ENCODE measurements at regions not wholly inside any gene's neighbourhood (a gene's known extent, or its start where the extent isn't known, plus 50 kb on each side); places are given as distances from the start of the nearest gene placed in this dataset.

DNA sequence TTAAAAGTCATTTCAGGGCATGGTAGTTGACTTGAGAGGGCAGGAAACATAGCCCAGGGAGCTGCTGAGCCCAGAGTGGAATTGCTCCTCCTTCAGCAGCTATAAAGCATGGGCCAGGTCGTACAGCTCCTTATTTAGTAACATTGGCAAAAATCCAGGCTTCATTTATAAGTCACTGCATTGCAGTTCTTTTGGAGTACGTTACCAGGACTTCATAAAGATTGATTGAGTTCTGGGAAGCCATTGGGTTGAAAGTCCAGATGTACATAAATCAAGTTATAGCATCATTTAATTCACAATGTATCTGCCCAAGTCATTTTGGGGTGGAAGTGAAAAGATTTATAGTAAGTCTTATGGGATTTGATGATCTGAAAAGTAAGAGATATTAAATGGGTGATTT is 53.0 kb upstream of the ANKEF1 start:
- DNase-seq, result no peak

DNA sequence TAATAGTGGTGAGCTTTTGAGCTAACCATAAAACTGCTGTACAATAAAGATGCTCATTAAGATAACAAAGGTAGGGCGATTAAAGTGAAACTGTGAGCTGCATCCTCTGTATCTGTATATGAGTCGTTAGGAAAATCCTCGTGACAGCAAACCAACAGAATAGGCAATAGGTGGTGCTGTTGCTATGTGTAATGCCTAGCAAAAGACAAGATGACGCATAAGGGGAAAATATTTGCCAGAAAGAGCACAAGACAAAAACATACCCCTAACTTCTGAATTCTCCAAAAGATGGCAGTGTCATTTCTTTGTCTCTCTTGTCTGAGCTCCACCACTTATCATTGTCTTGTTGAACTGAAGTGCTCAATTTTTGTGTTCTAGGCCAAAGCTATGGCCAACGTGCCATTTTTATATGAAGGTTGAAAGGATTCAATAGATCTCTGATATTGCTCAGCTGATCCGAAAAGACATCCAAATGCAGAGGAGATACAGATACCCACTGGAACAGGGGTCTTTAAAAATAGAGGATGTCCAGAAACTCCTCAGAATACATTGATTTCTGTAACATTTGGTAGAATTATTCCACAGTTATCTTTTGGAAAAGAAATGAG is 56.3 kb upstream of the ANKEF1 start:
- peak; percentile 86 for DNase-seq

DNA sequence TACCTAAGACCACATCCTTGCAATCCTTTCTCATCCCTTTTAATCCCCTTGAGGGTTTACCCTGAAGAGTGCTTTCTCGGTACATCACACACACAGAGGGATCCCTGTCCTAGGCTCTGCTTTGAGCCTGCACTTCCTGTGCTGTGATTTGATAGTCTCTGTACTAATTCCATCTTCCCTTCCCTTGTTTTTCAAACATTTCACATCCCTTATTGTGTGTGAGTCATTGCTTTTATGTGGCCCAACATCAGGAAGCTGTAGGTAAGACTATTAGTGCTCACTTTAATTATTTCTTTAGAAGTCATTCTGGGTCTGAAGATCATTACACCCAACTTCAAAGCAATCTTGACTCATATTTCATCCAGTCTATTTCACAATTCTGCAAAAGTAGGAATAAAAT is 57.2 kb upstream of the ANKEF1 start:
- no peak for DNase-seq

DNA sequence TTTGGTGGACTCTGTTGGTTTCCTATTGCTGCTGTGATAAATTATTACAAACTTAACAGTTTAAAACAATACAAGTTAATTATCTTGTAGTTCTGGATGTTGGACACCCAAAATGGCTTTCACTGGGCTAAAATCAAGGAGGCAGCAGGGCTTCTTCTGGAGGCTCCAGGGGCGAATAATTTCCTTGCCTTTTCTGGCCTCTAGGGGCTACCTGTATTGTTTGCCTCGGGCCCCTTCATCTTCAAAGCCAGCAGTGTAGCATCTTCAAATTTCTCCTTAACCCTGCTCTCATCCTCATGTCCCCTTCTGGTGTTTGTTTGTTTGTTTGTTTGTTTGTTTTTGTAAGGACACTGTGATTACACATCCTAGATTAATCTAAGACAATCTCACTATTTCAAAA is 60.5 kb upstream of the ANKEF1 start:
- DNase-seq, result no peak

DNA sequence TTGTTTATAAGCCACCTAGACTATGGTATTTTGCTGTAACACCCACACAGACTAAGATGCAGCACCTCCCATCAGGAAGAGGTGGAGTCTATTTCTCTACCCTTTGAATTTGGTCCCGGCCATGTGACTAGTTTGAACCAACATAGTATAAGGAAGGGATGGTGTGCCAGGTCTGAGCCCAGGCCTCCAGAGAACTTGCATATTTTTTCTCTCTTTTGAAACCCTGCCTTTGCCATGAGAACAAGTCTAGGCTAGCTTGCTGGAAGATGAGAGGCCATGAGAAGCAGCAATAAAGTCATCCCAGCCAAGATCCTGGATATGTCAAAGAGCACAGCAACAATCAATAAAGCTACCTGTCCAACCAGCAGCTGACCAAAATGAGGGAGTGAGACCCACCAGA is 63.0 kb upstream of the ANKEF1 start:
- DNase-seq, result no peak

DNA sequence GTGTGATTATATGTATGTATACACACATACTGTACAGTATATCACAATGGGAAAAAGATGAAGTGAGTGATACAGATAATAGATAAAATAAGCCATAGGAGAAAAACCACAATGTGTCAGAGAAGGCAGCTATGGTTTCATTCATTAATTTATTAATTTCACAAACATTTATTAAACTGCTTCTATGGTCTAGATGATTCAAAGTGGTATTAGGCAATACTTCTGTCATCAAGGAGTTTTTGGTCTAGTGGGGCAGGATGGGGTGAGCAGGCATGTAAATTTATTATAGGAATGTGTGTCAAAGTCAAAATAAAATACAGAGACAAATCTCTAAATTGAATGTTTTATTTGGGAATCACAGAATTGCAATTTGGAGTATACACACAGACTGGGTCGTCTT is 65.2 kb upstream of the ANKEF1 start:
- no peak for DNase-seq

DNA sequence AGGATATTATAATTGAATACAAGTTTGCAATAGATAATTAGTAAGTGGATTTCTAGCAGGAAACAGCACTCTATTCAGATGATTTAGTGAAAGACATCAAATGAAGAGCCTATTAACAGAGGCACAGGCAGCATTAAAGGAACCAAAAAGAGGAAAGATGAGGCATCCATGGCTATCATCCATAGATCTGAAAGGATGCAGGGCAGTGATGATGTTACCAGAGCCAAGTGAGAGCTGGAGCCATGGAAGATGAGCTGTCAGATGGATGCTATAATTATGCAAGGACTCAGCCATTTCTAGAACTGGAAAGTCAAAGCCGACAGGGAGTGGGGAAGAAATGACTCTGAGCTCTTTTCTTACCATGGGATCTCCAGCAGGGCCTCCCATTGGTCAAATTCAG is 66.8 kb upstream of the ANKEF1 start:
- no peak for DNase-seq

DNA sequence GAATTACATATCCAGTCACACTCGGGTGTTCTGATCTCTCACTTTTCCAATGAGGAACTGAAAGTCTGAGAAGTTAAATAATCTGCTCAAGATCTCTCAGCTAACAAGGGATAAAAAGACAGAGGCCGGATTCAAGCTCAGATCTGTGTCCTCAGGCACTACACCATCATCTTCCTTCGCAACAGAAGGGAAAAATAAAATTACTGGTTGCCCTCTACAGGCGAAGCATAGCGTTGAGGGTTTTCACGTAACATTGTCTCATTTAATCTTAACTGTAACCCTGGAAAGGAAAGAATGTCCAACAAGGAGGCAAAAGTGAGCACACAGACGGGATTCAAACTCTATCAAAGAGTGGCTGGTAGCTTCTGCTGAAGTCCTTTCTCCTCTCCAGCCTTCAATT is 67.8 kb upstream of the ANKEF1 start:
- no peak for DNase-seq

DNA sequence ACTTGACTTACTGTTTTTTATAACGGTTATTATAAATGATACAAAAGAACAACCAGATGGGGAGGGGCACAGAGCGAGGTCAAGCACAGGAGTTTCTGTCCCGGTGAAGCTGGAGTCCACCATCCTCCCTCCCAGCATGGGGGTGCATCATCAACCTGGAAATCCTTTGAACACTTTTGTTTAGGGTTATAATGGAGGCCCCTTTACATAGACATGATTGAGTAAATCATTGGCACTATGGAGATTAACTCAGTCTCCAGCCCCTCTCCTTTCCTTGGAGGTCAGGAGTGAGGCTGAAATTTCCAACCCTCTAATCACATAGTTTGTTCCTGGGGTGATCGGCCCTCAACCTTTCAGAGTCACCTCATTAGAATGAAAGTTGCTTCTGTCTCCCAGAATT is 71.8 kb upstream of the ANKEF1 start:
- DNase-seq, result no peak

DNA sequence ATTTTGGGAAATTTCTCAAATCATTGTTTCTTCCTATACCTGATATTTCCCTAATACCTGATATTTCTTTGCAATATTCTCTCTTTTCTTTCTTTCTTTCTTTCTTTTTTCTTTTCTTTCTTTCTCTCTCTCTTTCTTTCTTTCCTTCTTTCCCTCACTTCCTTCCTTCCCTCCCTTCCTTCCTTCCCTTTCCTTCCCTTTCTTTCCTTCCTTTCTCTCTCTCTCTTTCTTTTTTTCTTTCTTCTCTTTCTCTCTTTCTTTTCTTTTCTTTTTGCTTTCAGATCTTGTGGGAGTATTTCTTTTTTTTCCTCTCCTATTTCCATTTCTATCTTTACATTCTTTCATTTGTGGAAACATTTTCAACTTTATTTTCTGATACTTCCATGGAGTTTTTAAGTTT is 76.1 kb upstream of the ANKEF1 start:
- DNase-seq, result no peak

DNA sequence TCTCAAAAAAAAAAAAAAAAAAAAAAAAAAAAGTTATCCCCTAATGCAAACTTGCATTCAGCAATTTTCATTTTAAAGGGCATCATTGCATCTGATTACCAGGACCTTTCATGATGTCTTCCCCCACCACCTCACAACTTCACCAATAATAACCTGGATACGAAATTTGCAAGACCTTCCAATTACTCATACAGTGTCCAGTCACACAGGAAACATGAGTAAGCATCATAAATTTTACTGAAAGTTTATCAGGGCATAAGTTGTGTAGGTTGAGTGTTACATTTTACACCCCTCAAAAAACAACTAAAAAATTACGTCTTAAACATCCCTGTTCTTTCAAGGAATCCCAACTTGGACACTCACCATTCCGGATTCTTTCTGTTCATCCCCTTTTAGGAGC is 79.1 kb upstream of the ANKEF1 start:
- no peak for DNase-seq

DNA sequence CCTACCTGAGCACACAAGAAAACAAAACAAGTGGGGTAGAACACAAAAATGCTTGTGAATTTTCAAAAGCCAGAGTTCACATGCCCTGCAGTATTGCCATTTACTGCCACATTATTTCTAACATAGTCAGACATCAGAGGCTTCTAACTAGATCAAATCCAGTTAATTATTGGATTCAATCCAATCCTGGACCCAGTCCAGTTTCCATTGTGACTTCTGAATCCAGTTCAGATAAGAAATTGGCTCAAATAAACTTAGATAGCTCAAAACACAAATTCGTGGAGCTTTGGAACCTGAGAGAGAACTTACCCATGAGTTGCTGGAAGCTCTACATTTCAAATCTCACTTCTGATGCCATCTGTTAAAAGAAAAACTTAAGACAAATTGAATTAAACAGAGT is 85.2 kb upstream of the ANKEF1 start:
- DNase-seq, result no peak

DNA sequence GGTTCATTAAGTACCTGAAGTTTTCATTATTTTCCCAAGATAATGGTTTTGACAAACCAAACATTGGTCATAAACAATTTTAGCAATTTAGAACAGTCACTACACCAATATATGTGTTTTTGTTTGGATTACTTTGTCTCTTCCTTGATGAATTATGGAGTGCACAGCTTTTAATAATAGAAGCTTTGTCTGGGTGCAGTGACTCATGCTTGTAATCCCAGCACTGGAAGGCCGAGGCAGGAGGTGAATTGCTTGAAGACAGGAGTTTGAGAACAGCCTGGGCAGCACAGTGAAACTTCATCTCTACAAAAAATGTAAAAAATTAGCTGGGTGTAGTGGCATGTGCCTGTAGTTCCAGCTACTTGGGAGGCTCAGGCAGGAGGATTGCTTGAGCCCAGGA is 89.4 kb upstream of the ANKEF1 start:
- DNase-seq, result no peak

DNA sequence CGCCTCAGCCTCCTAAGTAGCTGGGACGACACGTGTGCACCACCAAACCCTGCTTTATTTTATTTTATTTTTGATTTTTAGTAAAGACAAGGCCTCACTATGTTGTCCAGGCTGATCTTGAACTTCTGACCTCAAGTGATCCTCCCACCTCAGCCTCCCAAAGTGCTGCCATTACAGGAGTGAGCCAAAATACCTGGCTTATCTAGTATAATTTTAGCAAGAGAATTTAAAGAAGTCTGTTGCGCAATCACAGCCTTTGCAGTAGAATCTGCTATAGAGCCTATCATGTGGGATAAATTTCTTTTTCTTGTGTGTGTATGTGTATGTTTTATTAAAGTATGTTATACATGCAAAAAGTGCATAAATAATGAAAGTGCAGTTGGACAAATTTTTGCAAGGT is 92.1 kb upstream of the ANKEF1 start:
- DNase-seq, result peak; percentile 9

DNA sequence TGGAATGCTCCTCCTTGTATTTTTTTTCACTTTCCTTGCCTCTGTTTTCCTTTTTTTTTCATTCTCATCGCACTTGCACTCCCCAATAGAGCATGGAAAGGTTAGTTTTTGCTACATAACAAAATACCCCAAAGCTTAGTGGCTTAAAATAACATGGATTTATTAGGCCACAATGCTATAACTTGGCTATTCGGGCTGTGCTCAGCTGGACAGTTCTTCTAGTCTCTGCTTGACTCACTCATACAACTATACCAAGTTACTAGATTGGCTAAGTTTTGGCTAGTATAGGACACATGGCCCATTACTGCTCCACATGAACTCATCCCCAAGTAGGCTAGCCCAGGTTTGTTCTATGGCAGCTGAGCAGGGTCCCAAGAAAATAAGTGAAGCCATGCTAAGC is 94.5 kb upstream of the ANKEF1 start:
- no peak for DNase-seq

DNA sequence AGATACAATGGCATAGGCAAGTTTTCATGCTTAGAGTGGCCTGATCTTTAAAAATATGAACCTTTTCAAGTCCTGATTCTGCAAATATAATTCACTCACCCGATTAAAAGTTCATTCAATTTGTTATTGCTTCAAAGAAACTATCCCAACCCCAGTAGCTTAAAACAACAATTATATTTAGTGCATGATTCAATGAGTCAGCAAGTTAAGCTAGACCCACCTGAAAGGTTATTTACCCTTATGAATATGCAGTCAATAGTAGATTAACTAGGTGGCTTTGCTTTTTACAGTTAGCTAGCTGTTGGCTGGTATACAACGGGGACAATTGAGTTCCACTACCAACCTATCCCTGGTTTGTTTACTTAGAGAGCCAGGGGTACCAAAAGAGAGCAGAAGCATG is 95.6 kb upstream of the ANKEF1 start:
- DNase-seq, result no peak

DNA sequence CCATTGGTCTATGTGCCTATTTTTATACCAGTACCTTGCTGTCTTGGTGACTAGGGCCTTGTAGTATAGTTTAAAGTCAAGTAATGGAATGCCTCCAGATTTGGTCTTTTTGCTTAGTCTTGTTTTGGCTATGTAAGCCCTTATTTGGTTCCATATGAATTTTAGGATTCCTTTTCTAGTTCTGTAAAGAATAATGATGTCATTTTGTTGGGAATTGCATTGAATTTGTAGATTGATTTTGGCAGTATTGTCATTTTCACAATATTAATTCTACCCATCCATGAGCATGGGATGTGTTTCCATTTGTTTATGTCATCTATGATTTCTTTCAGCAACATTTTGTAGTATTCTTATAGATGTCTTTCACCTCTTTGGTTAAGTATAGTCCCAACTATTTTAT is 96.4 kb upstream of the PAK5 start:
- no peak for DNase-seq

DNA sequence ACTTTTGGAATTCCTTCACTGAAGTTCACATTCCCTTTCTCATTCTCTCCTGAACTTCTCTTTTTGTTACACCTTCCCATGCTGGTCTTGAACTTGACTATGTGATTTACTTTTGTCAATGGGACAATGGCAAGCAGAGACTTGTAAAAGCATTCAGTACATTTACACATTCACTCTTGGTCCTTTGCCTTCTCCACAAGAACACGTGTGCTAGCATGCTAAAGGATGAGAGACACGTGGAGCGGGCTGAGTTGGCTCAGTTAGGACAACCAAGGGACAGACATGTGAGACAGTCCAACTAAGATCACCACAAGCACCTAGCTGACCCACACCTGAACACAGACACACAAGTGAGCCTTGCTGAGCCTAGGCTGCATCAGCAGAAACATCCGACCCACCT is 91.3 kb upstream of the PAK5 start:
- no peak for DNase-seq

DNA sequence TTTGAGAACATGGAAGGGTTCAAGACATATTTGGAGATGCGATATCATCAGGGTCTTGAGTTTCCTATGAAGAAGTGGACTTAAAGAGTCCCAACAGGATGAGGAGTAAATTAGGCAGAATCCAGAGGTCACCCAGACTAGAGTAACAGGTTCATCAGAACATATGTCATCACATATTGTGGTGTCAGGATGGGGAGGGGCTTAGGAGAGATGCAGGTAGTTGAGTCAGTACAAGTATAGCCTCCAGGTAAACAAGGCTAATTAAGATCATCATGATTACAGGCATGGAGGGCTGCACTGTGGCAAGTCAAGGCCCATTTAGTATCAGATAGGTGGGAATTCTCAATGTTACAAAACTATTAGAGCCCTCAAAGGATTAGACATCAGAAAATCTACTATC is 90.1 kb upstream of the PAK5 start:
- no peak for DNase-seq

DNA sequence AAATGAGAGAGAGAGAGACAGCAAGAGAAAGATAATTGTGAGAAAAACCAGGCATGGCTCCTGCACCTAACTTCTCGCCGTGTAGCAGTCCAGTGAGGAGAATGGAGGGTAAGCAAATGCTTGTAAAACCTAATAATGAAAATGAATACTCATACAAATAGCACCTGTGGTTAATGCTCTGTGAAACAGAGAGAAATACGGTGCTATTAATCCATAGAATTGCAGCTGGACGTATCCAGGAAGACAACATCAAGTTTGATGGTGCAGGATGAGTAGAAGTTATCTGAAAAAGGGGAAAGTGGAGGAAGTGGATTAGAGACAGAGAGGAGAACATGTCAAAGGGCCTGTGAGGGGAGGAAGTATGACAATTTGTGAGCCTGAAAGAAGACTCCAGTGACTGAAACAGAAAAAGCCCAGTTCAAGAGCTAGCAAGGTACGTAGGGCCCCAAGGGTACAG is 89.4 kb upstream of the PAK5 start:
- DNase-seq, result no peak

DNA sequence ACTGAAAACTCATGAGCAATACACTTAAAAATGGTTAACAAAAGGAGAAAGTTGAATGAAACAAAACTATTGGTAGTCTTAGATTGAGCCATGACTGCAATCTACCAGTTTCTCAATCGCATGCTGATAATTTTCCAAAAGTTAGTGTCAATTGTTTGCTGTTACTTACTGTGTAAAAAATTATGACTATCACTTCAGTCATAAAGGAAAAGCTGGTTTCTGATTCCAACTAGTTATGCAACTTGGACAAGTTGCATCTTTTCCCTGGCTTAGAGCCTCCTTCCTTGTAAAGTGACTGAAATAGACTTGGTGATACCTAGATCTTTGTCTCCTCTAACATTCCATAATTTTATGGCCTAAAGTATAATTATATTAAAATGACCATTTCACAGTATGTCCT is 88.3 kb upstream of the PAK5 start:
- no peak for DNase-seq

DNA sequence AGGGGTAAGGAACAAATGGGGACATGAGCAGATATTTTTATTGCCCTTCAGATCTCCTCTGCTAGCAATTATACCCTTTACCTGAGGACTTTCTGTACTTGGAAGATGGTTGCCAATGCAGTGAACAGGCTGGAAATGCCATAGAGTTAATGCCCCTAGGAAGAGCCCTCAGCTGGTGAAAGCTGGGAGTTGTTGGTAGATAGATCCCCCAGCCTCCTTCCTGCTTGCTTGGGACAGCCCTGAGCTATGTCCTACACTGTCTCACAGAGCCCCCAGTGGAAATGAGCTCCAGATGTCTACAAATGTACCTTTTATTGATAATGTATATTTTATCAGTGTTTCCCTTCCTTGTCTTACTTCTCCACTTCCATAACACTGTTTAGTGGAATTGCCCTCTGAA is 87.6 kb upstream of the PAK5 start:
- no peak for DNase-seq

DNA sequence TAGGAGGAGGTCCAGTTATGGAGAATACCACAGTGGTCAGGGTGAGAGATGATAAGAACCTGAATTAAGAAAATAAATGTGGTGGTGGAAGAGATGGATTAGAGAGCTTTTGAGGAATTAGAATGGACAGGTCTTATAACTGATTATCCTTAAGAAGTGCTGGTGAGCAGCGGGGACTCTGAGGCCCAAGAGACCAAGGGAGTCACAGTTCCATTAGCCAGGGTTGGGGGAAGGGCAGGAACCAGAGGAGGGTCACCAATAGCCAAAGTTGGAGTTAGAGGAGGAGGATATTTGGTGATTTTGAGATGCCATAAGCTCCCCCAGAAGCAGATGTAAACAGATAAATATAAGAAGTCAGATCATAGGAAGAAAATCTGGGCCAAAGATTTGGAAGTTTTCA is 87.1 kb upstream of the PAK5 start:
- no peak for DNase-seq

DNA sequence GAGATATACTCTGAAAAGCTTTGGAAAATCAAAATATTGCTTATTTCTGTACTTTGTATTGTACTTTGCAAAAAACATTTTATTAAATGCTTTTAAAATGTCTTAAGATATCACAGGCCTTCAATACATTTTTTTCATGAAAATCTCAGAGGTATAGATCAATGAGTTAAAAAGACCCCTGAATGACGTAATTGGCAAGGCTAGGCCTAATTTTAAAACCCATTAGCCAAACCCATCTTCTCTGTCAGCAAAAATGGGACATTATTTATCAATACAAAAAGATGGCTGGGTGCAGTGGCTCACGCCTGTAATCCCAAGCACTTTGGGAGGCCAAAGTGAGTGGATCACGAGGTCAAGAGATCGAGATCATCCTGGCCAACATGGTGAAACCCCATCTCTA is 84.8 kb upstream of the PAK5 start:
- no peak for DNase-seq

DNA sequence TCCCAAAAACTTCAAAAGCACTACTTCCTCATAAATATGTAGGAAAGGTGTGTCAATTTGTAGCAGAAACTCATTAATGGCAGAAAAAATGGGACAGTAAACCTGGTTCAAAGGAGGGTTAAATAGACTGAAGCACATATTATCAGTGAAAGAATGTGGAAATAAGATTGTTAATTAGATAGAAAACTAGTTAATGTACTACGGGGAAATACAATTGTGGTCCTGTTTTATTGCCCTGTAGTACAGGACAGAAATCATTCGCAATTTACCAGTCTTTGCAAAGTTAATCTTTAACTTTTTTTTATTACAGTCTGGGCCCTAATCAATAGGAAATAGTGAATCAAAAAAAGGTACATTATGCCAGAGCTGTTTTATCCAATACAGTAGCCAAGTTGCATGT is 82.0 kb upstream of the PAK5 start:
- no peak for DNase-seq

All from hematopoietic multipotent progenitor cell treated with erythropoietin and hydrocortisone succinate and interleukin-3 and kit ligand, for 6 days (in vitro differentiated cells).